ENCODE measurements at regions not wholly inside any gene's neighbourhood (a gene's known extent, or its start where the extent isn't known, plus 50 kb on each side); places are given as distances from the start of the nearest gene placed in this dataset.

GRCh38 chr12:76219806-76220205 is 128.4 kb downstream of the BBS10 start:
- DNase-seq (ENCODE audit: low read depth): no peak

- no peak for DNase-seq (ENCODE audit: low read depth)
Measured at GRCh38 chr12:76216585-76217472, 131.4 kb downstream of the BBS10 start.

DNA sequence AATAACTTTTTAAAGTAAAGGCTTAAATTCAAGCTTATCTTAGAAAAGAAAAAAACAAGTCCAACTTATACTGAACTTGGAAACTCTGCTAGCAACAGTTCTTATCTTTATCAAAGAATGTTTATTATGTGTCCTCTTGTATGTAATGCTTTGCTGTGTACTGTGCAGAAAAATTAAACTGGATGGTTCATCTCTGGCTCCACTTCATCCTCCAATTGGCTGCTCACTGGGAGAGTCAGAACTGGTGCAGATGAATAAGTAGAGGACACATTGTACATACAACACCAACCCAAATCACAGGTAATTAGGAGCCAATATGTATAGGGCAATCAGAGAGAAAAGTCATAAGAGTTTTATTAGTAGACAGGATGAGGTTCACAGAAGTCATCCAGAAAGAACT is 123.6 kb upstream of the NAP1L1 start:
- DNase-seq (ENCODE audit: low read depth): no peak

- DNase-seq (ENCODE audit: low read depth): no peak
Measured at GRCh38 chr12:76206677-76207072, 122.2 kb upstream of the NAP1L1 start.

GRCh38 chr12:76206039-76206676 is 121.7 kb upstream of the NAP1L1 start:
- DNase-seq (ENCODE audit: low read depth): no peak

DNA sequence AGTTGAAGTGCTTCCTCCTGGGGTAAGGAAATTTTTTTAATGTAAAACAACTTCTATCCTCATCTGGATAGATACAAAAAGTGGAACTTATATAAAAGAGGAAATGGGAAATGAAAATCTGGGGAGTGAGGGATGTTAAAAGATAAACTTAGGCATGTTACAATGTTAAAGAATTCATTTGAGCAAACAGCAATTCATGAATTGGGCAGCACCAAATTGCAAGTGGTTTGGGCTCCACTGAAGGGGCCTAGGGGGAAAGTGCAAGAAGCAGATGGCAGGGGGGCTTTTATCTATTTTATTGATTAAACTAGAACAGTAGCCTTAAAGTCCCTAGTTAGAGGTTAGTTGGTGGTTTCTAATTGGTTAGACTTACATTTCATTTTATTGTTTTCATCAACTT is 118.1 kb upstream of the NAP1L1 start:
- DNase-seq (ENCODE audit: low read depth): no peak

DNA sequence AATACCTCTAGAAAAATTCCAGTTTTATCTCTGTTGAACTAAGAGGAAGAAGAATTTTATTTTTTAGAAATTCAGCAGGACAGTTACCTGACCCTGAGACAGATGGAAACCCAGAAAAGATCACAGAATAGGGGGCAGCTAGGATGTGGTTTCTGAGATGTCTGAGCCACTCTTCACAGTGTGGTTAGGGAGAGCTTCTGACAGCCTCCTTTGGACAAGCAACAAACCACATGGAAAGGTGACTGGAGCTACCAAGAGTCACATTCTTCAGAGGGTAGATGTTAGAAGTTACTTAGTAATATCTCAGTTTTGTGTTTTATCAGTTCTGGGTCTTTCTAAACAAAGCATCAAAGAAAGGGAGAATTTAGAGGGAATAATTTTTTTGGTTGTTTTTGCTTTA is 117.3 kb upstream of the NAP1L1 start:
- DNase-seq (ENCODE audit: low read depth): no peak

DNA sequence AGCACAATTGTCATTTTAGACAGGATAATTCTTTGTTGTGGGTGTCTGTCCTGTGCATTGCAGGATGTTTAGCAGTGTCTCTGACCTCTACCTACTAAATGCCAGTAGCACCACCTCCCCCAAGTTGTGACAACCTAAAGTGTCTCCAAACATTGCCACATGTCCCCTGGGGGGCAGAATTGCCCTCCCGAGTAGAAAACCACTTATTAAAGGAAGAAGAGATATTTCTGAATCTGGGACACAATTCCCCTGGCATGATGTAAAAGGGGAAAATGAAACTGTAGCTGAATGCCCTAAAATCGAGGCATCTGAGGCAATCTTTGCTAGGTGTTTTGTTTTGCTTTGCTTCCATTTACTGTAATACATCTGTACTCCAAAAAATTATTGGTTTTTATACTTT is 116.8 kb upstream of the NAP1L1 start:
- DNase-seq (ENCODE audit: low read depth): no peak

- peak; percentile 64 for DNase-seq (ENCODE audit: low read depth)
Measured at GRCh38 chr12:76199808-76200207, 115.3 kb upstream of the NAP1L1 start.

- no peak for DNase-seq (ENCODE audit: low read depth)
Measured at GRCh38 chr12:76198839-76199238, 114.4 kb upstream of the NAP1L1 start.

DNA sequence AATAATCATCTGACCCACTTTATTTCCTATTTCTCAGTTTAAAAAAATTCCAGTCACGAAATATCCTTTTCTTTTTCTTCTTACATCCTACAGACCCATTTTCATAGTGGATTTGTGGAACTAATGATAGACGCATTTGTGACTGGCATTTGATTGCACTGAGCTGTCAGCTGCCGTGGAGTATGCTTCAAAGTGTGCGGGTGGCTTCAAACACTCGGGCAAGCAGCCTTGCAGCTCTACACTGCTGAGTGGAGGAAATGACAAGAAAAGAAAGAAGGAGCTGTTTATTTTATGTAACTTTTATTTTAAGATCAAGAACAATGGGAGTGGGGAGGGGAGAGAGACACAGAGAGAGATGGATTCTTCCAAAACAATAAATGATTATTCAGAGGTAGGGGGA is 112.8 kb upstream of the NAP1L1 start:
- DNase-seq (ENCODE audit: low read depth): no peak

DNA sequence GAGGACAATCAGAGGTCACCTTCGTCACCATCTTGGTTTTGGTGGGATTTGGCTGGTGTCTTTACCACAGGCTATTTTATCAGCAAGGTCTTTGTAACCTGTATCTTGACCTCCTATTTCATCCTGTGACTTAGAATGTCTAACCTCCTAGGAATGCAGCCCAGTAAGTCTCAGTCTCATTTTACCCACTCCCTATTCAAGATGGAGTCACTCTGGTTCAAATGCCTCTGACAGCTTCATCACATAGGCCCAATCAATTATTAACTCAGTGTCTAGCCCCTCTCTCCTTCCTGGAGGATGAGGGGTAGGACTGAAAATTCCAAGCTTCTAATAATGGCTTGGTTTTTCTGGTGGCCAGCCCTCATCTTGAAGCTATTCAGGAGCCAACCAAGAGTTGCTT is 111.4 kb upstream of the NAP1L1 start:
- no peak for DNase-seq (ENCODE audit: low read depth)

GRCh38 chr12:76194724-76195123 is 110.2 kb upstream of the NAP1L1 start:
- DNase-seq (ENCODE audit: low read depth): no peak

DNA sequence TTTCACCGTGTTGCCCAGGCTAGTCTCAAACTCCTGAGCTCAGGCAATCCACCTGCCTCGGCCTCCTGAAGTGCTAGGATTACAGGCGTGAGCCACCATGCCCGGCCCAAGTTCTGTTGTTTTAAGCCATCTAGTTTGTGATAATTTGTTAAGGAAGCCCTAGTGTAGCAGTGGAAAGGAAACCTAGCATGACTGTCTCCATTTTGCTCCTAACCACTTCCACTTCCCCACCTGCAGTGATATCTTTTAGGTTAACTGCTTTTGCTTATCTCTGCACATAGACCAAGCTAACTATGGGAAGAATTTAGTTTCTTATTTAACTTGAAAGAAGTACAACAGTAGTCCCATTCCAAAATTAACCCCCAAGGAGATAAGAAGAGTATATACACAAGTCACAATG is 109.5 kb upstream of the NAP1L1 start:
- DNase-seq (ENCODE audit: low read depth): no peak

GRCh38 chr12:76192416-76192815 is 107.9 kb upstream of the NAP1L1 start:
- DNase-seq (ENCODE audit: low read depth): no peak

- DNase-seq (ENCODE audit: low read depth): no peak
Measured at GRCh38 chr12:76190299-76190698, 105.8 kb upstream of the NAP1L1 start.

DNA sequence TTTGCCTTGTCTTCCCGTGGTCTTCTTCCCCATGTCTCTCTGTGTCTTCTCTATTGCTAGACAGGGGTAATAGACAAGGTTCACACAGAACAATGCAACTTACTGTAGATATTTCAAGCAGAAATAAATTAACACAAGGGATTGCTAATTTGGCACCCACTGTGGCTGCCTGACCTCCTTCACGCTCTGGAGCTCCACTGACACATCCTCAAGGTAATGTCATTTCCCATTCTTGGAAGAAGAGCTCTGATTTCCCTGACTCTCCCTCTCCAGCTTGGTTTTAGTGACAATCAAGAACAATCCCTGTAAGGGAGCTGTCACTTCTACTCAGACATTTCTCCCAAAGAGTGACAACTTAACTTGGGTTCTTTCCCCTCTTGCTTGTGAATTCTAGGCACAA is 105.4 kb upstream of the NAP1L1 start:
- DNase-seq (ENCODE audit: low read depth): no peak

DNA sequence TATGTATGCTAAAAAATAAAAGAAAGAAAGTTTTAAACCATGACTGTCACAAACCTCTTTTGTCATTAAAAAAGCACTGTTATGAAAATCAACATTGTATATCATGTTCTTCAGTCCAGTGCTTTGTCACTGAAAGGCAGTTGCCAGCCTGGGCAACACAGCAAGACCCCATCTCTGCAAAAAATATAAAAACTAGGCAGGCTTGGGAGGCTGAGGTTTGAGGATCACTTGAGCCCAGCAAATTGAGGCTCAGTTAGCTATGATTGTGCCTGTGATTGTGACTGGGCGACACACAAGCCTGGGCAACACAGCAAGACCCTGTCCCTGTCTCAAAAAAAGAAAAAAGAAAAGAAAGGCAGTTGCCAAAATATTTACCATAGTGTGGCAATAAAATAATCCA is 102.7 kb upstream of the NAP1L1 start:
- DNase-seq (ENCODE audit: low read depth): no peak

- DNase-seq (ENCODE audit: low read depth): no peak
Measured at GRCh38 chr12:76186131-76186906, 101.8 kb upstream of the NAP1L1 start.

DNA sequence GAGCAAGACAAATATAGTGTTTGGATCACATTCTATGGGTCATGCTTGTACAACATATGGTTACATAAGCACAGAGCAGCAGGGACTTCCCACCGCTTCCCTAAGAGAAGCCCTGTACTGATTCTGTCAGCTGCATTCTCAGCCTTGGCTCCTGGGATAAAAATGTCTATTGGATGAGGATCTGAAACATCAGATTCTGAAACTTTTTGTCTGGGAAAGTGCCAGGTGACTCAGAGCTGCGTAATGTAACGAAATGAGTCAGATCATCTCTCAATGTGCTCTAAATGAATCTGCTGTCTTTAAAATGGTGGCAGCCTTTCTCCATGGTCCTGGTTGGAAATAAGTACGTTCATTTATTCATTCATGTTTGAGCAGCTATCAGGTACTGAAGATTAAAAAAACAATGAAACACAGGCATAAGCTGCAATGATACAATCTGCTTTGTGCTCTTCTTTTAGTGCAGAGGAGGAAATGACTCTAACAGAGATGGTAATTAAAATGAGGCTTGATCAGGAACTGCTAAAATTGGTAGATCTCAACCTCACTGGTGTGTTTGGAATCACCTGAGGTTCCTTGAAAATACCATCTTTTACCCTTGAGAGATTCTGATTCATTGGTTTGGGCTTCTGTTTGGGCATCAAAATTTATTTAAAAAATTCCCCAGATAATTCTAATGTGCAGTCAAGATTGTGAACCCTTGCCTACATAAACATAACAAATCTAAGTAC is 99.1 kb upstream of the NAP1L1 start:
- peak; percentile 90 for DNase-seq (ENCODE audit: low read depth)

- DNase-seq (ENCODE audit: low read depth): no peak
Measured at GRCh38 chr12:76180401-76181277, 96.2 kb upstream of the NAP1L1 start.

Data from fibroblast of gingiva (primary cell).